ENCODE measurements at regions not wholly inside any gene's neighbourhood (a gene's known extent, or its start where the extent isn't known, plus 50 kb on each side); places are given as distances from the start of the nearest gene placed in this dataset.

GRCh38 chr1:172775606-172776005 lies 116.7 kb downstream of the FASLG start:
- no peak for DNase-seq (ENCODE audit: low read depth)
- H3K4me3 ChIP-seq (ENCODE audit: control insufficient read depth, low read depth, low read length): no peak overlapping the region
- TF ChIP-seq CTCF (IDR thresholded peaks at IDR 0.05; ENCODE audit: control insufficient read depth, insufficient read depth, low read depth, low read length, missing control alignments): no peak

- no peak overlapping the region for H3K4me3 ChIP-seq (ENCODE audit: control insufficient read depth, low read depth, low read length)
- DNase-seq (ENCODE audit: low read depth): no peak
- no peak for TF ChIP-seq CTCF (IDR thresholded peaks at IDR 0.05; ENCODE audit: control insufficient read depth, insufficient read depth, low read depth, low read length, missing control alignments)
Measured at GRCh38 chr1:172776071-172776470, 117.2 kb downstream of the FASLG start.

- TF ChIP-seq CTCF (IDR thresholded peaks at IDR 0.05; ENCODE audit: control insufficient read depth, insufficient read depth, low read depth, low read length, missing control alignments): no peak
- DNase-seq (ENCODE audit: low read depth): no peak
- no peak overlapping the region for H3K4me3 ChIP-seq (ENCODE audit: control insufficient read depth, low read depth, low read length)
Measured at GRCh38 chr1:172777767-172778166, 118.9 kb downstream of the FASLG start.

- no peak for DNase-seq (ENCODE audit: low read depth)
Measured at GRCh38 chr1:172778456-172779455, 119.9 kb downstream of the FASLG start.

GRCh38 chr1:172779491-172779890 lies 120.6 kb downstream of the FASLG start:
- DNase-seq (ENCODE audit: low read depth): no peak
- no peak for TF ChIP-seq CTCF (IDR thresholded peaks at IDR 0.05; ENCODE audit: control insufficient read depth, insufficient read depth, low read depth, low read length, missing control alignments)
- no peak overlapping the region for H3K4me3 ChIP-seq (ENCODE audit: control insufficient read depth, low read depth, low read length)

More at GRCh38 chr1:172778456-172779455, 119.9 kb downstream of the FASLG start:
- H3K4me3 ChIP-seq (ENCODE audit: control insufficient read depth, low read depth, low read length): no peak overlapping the region
- TF ChIP-seq CTCF (IDR thresholded peaks at IDR 0.05; ENCODE audit: control insufficient read depth, insufficient read depth, low read depth, low read length, missing control alignments): peak; percentile 18

- no peak for TF ChIP-seq CTCF (IDR thresholded peaks at IDR 0.05; ENCODE audit: control insufficient read depth, insufficient read depth, low read depth, low read length, missing control alignments)
- H3K4me3 ChIP-seq (ENCODE audit: control insufficient read depth, low read depth, low read length): no peak overlapping the region
- no peak for DNase-seq (ENCODE audit: low read depth)
Measured at GRCh38 chr1:172781513-172782140, 122.7 kb downstream of the FASLG start.
